A549 (cell line): ENCODE measurements at regions not wholly inside any gene's neighbourhood (a gene's known extent, or its start where the extent isn't known, plus 50 kb on each side); places are given as distances from the start of the nearest gene placed in this dataset.

ENCODE experiments used
- ATAC-seq, 2 experiments: fragments of 200-7000 bp in 1 of 2; fragments of >200 bp in 1 of 2; cut with Nextera tagmentation in 1 of 2; cut with Tn5 transposase in 1 of 2; 3 replicates each; pipeline versions ENCODE4 v1.8.0 to v1.9.1; 2018 to 2020; ENCODE audit warnings: mild to moderate bottlenecking in 1 of 2, moderate library complexity in 1 of 2
- CTCF ChIA-PET: fragments of 300-600 bp; sonication (Branson Sonifier 250); formaldehyde crosslinking; extraction: SDS; loops from one replicate; lab custom pipeline; 2021; ENCODE audit warnings: antibody characterized with exemption, inconsistent platforms; lab: Yijun Ruan, JAX
- POLR2A ChIA-PET: fragments of 350-600 bp; formaldehyde crosslinking; extraction: SDS; loops from one replicate; lab custom pipeline; 2021; ENCODE audit warnings: antibody characterized with exemption, inconsistent platforms; lab: Yijun Ruan, JAX
- DNase-seq, 2 experiments: peaks; one replicate each; pipeline versions ENCODE4 v3.0.0 to v3.0.0-alpha.2; 2011 to 2016; ENCODE audit warnings: low read depth in 1 of 2, low spot score in 1 of 2
- FAIRE-seq: peaks from 2 replicates; lab custom pipeline; 2011; peaks lifted over from hg19 to GRCh38; lab: Jason Lieb, UNC
- H3K27ac ChIP-seq, 2 experiments: fragments of >200 bp; sonication (Bioruptor Twin); formaldehyde crosslinking; 3 replicates each; pipeline ENCODE4 v1.5.1; 2016 to 2017
- H3K4me1 ChIP-seq: fragments of >200 bp; sonication (Bioruptor Twin); formaldehyde crosslinking; 3 replicates; pipeline ENCODE4 v1.6.1; 2016
- H3K4me2 ChIP-seq: fragments of >200 bp; sonication (Bioruptor Twin); formaldehyde crosslinking; 3 replicates; pipeline ENCODE4 v1.6.1; 2016
- H3K4me3 ChIP-seq: fragments of >200 bp; sonication (Bioruptor Twin); formaldehyde crosslinking; 3 replicates; pipeline ENCODE4 v1.5.1; 2016
- H3K9me3 ChIP-seq: fragments of >200 bp; sonication (Bioruptor Twin); formaldehyde crosslinking; 3 replicates; pipeline ENCODE4 v1.6.1; 2016
- BCL3 ChIP-seq: fragments of >200 bp; sonication (Bioruptor Twin); formaldehyde crosslinking; IDR thresholded peaks from 3 replicates; pipeline ENCODE4 v1.6.1; 2016
- BHLHE40 ChIP-seq: IDR thresholded peaks from 2 replicates; pipeline ENCODE4 v1.6.1; 2012; ENCODE audit warnings: low read depth, low read length, inconsistent platforms
- CBX2 ChIP-seq: fragments of 200-600 bp; sonication (generic); IDR thresholded peaks from 2 replicates; pipeline ENCODE4 v1.6.1; 2016; ENCODE audit warnings: low read depth, mild to moderate bottlenecking, borderline replicate concordance
- CEBPB ChIP-seq, 2 experiments: fragments of >200 bp in 1 of 2; sonication (Bioruptor Twin) in 1 of 2; formaldehyde crosslinking in 1 of 2; IDR thresholded peaks; 2 replicates each; pipeline ENCODE4 v1.6.1; 2012 to 2016
- CHD2 ChIP-seq: fragments of 150-350 bp; IDR thresholded peaks from 2 replicates; pipeline ENCODE4 v1.6.1; 2014; ENCODE audit warnings: low read length; ENCODE audit not compliant: partially characterized antibody
- EHF ChIP-seq: fragments of 250-450 bp; sonication (Bioruptor Pico); IDR thresholded peaks from 2 replicates; pipeline ENCODE4 v1.5.0; 2020; ENCODE audit warnings: mild to moderate bottlenecking
- EHMT2 ChIP-seq: fragments of 200-600 bp; sonication (generic); IDR thresholded peaks from 2 replicates; pipeline ENCODE4 v1.6.1; 2016; ENCODE audit warnings: antibody characterized with exemption, low read depth, mild to moderate bottlenecking, moderate library complexity
- ELK1 ChIP-seq: fragments of 150-350 bp; IDR thresholded peaks from 2 replicates; pipeline ENCODE4 v1.6.1; 2014; ENCODE audit warnings: low read depth, mild to moderate bottlenecking, low read length
- FOSB ChIP-seq: fragments of 250-450 bp; sonication (Bioruptor Pico); IDR thresholded peaks from 2 replicates; pipeline ENCODE4 v1.5.0; 2020; ENCODE audit warnings: mild to moderate bottlenecking, moderate library complexity
- FOXS1 ChIP-seq: fragments of 250-450 bp; sonication (Bioruptor Pico); IDR thresholded peaks from 2 replicates; pipeline ENCODE4 v1.5.0; 2020; ENCODE audit warnings: mild to moderate bottlenecking, moderate library complexity
- GATA3 ChIP-seq: IDR thresholded peaks from 2 replicates; pipeline ENCODE4 v1.6.1; 2012; ENCODE audit warnings: borderline replicate concordance
- HDAC2 ChIP-seq: fragments of 200-600 bp; sonication (generic); IDR thresholded peaks from 2 replicates; pipeline ENCODE4 v1.6.1; 2016
- HOXB13 ChIP-seq: fragments of 250-450 bp; sonication (Bioruptor Pico); IDR thresholded peaks from 2 replicates; pipeline ENCODE4 v1.5.0; 2020; ENCODE audit warnings: low read depth, mild to moderate bottlenecking, moderate library complexity
- JUN ChIP-seq, 2 experiments: fragments of >200 bp; sonication (Bioruptor Twin); formaldehyde crosslinking; IDR thresholded peaks; 2 replicates in 1 of 2; 3 replicates in 1 of 2; pipeline ENCODE4 v1.6.1; 2016 to 2017
- KDM5A ChIP-seq: fragments of 200-600 bp; sonication (generic); IDR thresholded peaks from 2 replicates; pipeline ENCODE4 v1.6.1; 2016; ENCODE audit warnings: antibody characterized with exemption, mild to moderate bottlenecking
- MAFK ChIP-seq: fragments of 450-650 bp; IDR thresholded peaks from 2 replicates; pipeline ENCODE4 v1.6.1; 2014; ENCODE audit not compliant: partially characterized antibody
- MAX ChIP-seq: IDR thresholded peaks from 2 replicates; pipeline ENCODE4 v1.6.1; 2012
- MYC ChIP-seq: IDR thresholded peaks from 2 replicates; pipeline ENCODE4 v1.6.1; 2012; ENCODE audit warnings: mild to moderate bottlenecking, inconsistent platforms, low read length, improper control_type of control experiment, borderline replicate concordance
- NFE2L2 ChIP-seq: fragments of 150-350 bp; conservative IDR thresholded peaks from 2 replicates; pipeline ENCODE4 v1.6.1; 2014; ENCODE audit warnings: low read length
- NR3C1 ChIP-seq: fragments of >200 bp; sonication (Bioruptor Twin); formaldehyde crosslinking; IDR thresholded peaks from 3 replicates; pipeline ENCODE4 v1.6.1; 2017
- PHF8 ChIP-seq: fragments of 200-600 bp; sonication (generic); IDR thresholded peaks from 2 replicates; pipeline ENCODE4 v1.6.1; 2016; ENCODE audit warnings: low read depth, mild to moderate bottlenecking, antibody characterized with exemption, moderate library complexity, borderline replicate concordance
- RCOR1 ChIP-seq: fragments of 150-350 bp; IDR thresholded peaks from 2 replicates; pipeline ENCODE4 v1.6.1; 2014; ENCODE audit warnings: antibody characterized with exemption, low read length, low read depth
- RNF2 ChIP-seq: fragments of 200-600 bp; sonication (generic); IDR thresholded peaks from 2 replicates; pipeline ENCODE4 v1.6.1; 2016; ENCODE audit warnings: low read depth, mild to moderate bottlenecking, antibody characterized with exemption, moderate library complexity, borderline replicate concordance
- SMC3 ChIP-seq: fragments of >200 bp; sonication (Bioruptor Twin); formaldehyde crosslinking; IDR thresholded peaks from 3 replicates; pipeline ENCODE4 v1.6.1; 2018; ENCODE audit warnings: inconsistent platforms
- ZC3H11A ChIP-seq: fragments of 450-650 bp; IDR thresholded peaks from 2 replicates; pipeline ENCODE4 v1.6.1; 2014; ENCODE audit warnings: antibody characterized with exemption, mild to moderate bottlenecking
- ZFP36 ChIP-seq: fragments of 450-650 bp; IDR thresholded peaks from 2 replicates; pipeline ENCODE4 v1.6.1; 2014; ENCODE audit warnings: borderline replicate concordance; ENCODE audit not compliant: partially characterized antibody
- WGBS: methylation state at CpG from one replicate; pipeline ENCODE4 v1.1.6; 2017; ENCODE audit errors: missing lambda C conversion rate; 5-methylcytosine and 5-hydroxymethylcytosine counted together

GRCh38 chr12:38985961-38986360 is 80.6 kb upstream of the CPNE8 start (continued):
- TF ChIP-seq JUN (IDR thresholded peaks at IDR 0.05) (no peak), NR3C1 (no peak), HOXB13 (CRISPR knock-in tag) (no peak), EHF (CRISPR knock-in tag) (no peak), BHLHE40 (no peak), FOSB (no peak), ZC3H11A (no peak), CBX2 (no peak)
- TF ChIP-seq, all 56 proteins: peak for 0

- no peak for FAIRE-seq
- H3K4me1 ChIP-seq = no peaks in the 10 kb centered on the region
- WGBS = 77% methylated on average over 1 of the region's 1 CpG
- peak; percentile 24 for TF ChIP-seq MAFK
- no peak for TF ChIP-seq PHF8
- no peak overlapping the region for H3K4me2 ChIP-seq
- CTCF ChIA-PET = no interaction called here
- H3K4me3 ChIP-seq = no peak overlapping the region
- POLR2A ChIA-PET = no interaction called here
- no peak for DNase-seq
- H3K27ac ChIP-seq = no peak overlapping the region
- no peak for ATAC-seq
- H3K9me3 ChIP-seq = no peaks in the 10 kb centered on the region
Observed at GRCh38 chr12:38984388-38984787, 79.0 kb upstream of the CPNE8 start.

- peak in 1 of 2 experiments; percentile 59; a peak in 3 of 6 replicates for ATAC-seq
- ChIA-PET POLR2A (no interaction called here), CTCF (no interaction called here)
- H3K4me2 ChIP-seq = peak overlapping the region; percentile 60
- peak in 1 of 2 experiments; percentile 29 for DNase-seq
- TF ChIP-seq FOSB (no peak), MYC (no peak), ELK1 (no peak), FOXS1 (CRISPR knock-in tag) (no peak), CEBPB (IDR thresholded peaks at IDR 0.05) (no peak), RCOR1 (no peak), KDM5A (no peak), BCL3 (no peak), HOXB13 (CRISPR knock-in tag) (no peak), CHD2 (no peak), SMC3 (no peak), HDAC2 (no peak), BHLHE40 (no peak), GATA3 (no peak), NFE2L2 (no peak), RNF2 (no peak)
- FAIRE-seq = no peak
- 38% methylated on average over 6 of the region's 6 CpGs for WGBS
- H3K4me3 ChIP-seq = peak overlapping the region; percentile 27; the same call in 2 of the 3 replicates
- no peaks in the 10 kb centered on the region for H3K4me1 ChIP-seq
- no peak overlapping the region for H3K27ac ChIP-seq
- no peaks in the 10 kb centered on the region for H3K9me3 ChIP-seq
Observed at GRCh38 chr12:38983117-38983571, 77.8 kb upstream of the CPNE8 start.

- Histone ChIP-seq H3K4me3 (no peak overlapping the region), H3K4me1 (no peaks in the 10 kb centered on the region), H3K27ac (no peak overlapping the region), H3K4me2 (no peak overlapping the region), H3K9me3 (no peaks in the 10 kb centered on the region)
- FAIRE-seq (no peak), ATAC-seq (no peak), DNase-seq (no peak)
- ChIA-PET CTCF (no interaction called here), POLR2A (no interaction called here)
- TF ChIP-seq EHF (CRISPR knock-in tag) = no peak
- no peak for TF ChIP-seq ZFP36
- TF ChIP-seq MAX = no peak
- no peak for TF ChIP-seq EHMT2
- WGBS = 1% methylated on average over 1 of the region's 1 CpG
Observed at GRCh38 chr12:38977132-38977531, 71.7 kb upstream of the CPNE8 start.
